ENCODE measurements at regions not wholly inside any gene's neighbourhood (a gene's known extent, or its start where the extent isn't known, plus 50 kb on each side); places are given as distances from the start of the nearest gene placed in this dataset.

DNA sequence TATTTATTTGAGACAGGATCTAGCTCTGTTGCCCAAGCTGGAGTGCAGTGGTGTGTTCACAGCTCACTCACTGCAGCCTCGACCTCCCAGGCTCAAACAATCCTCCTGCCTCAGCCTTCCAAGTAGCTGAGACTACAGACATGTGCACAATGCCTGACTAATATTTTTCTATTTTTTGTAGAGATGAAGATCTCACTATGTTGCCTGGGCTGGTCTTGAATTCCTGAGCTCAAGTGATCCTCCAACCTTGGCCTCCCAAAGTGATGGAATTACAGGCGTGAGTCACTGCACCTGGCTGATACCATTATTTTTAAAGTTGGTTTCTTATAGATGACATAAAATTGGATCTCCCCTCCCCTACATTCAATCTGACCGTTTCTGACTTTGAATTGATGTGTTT lies 139.5 kb upstream of the RGMA start:
- DNase-seq (ENCODE audit: low read depth in 3 of 3, low spot score in 2 of 3): no peak

DNA sequence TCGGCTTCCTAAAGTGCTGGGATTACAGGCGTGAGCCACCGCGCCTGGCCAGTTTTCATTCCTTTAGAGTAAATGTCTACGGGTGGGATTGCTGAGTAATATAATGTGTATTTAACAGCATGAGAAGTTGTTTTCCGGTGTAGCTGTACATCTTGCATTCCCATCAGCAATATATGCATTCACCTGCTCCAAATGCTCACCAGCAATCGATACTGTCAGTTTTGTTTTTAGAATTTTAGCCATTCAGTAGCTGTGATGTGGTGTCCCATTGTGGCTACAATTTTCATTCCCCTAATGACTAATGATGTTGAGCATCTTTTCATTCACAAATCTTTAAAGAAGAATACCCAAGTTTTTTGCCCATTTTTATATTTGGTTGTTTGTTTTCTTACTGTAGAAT lies 134.8 kb upstream of the RGMA start:
- DNase-seq (ENCODE audit: low read depth in 3 of 3, low spot score in 2 of 3): no peak

DNA sequence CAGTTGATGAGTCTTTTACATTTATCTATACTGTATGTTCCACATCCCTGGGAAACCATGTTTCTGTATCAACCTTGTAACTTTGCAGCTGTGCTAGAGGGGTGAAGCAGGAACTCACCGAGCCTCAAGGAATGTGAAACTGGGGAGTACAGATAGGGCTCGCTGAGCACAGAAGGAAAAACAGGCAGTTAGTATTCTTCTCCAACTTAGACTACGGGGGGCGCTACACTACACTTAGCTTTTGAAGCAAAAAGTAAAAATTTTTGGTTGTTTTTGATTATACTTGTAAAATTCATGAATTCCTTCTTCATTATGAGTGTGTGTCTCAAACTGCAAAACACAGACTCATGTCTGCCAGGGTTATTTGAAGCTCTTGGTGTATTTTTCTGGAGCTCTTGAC lies 132.7 kb upstream of the RGMA start:
- DNase-seq (ENCODE audit: low read depth in 3 of 3, low spot score in 2 of 3): no peak

DNA sequence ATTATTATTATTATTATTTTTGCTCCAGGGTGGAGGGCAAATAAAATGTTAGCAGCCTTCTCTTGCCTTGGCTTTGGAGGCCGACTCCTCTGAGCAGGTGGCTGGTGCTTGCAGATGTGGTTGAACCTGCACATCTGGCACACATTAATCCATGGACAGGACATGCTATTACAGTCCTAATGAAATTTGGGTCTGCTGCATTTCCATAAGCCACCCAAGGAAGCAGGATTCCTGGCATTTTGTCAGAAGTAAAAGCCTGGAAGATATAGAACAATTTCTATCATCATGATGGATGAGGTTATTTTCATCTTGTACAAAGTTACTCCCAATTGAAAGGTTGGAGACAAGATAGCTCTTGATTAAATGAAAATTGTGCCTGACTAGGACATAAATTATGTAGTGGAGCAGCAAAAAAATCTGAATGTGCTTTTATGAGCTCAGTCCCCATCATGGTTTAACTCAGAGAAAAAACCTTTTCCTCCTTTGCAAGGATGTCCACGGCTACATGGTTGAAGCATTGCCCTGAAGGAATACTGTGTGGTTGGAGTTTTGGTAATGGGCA lies 130.9 kb upstream of the RGMA start:
- DNase-seq (ENCODE audit: low read depth in 3 of 3, low spot score in 2 of 3): no peak

DNA sequence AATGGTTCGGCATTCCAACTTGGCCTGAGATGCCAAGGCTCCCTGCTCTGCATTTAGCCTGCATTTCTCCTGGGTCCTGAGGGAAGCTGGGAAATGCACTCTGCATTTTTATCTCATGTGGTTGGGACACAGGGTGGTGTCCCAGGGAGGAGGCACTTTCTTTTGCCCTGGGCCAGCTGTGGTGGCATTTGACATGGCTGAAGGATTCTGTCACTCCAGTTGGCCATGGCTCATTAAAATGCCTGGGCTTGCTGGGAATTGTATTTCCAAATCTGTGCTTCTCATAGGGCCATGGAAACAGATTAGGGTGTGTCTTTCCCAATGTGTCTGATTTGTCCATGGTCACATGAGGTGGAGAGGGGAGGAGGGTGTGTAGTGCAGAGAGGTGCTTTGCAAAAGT lies 128.3 kb upstream of the RGMA start:
- peak in 1 of 3 donors; percentile 8 for DNase-seq (ENCODE audit: low read depth in 3 of 3, low spot score in 2 of 3)

DNA sequence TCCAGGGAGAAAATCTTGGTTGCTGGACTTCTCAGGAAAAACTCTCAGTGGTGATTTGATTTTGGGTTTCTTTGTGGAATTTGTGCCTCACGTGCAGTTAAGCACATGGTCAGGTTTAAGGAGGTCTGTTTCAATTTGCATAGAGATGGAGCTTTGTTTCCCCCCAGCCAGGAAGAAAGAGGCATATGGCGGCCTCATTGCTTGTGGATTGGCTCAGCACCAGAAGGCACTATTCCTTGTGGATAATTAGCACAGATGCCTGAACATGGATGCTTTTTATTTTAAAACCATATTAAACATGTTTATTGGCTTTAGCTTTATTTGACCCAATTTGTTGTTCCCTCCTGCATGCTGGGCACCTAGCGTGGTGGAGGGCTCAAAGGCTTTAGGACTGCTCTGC lies 125.1 kb upstream of the RGMA start:
- no peak for DNase-seq (ENCODE audit: low read depth in 3 of 3, low spot score in 2 of 3)

DNA sequence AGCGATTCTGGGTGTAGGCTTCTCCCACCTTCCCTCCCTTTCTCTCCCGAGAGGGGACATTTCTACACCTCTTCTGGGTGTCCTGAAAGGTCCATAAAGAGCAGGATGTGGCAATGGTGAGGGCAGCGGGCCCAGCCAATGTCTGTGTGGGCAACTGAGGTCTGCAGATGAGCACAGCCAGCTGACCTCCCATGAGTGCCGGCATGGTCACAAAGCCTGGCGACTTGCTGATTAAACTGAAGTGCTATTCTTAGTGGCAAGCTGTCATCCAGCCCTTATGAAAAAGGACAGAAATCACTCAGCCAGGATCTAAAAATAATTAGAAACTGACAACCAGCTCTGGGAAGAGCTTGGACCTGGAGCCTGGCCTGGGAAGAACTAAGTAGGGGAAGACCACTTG lies 124.3 kb upstream of the RGMA start:
- no peak for DNase-seq (ENCODE audit: low read depth in 3 of 3, low spot score in 2 of 3)

DNA sequence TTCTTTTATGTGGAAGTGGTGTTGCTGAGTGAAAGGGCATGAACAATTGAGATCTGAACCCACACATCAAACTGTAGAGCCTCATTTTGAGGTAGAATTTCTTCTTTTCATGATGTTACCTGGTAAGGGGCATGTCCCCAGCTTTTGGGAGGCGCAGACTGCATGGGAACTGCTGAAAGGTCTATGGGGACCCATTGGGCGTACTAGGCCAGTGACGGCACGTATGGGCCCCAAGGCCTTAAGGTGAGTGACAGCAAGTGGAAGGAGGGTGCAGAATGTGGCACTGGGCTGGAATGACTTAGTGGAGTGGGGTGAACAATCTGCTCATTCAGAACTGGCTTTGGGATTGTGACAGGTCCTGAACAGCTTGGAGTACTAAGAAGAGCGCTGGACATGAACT lies 123.6 kb upstream of the RGMA start:
- DNase-seq (ENCODE audit: low read depth in 3 of 3, low spot score in 2 of 3): no peak

DNA sequence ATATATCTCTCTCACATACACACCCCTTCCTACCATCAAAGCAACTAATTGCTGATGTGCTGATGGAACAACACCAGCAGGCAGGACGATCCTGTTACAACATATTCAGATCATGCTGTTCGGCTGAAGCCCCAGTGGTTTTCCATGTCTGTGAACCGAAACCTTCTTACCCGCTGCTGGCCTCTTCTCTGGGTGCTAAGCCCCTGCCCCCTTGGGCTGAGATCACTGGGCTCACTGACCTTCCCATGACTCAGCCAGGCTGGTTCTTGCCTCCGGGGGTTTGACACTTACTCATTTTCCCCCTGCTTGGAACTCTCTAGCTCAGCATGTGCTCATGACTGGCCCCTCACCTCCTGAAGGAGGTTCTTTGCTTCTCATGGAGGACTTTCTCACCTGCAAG lies 122.0 kb upstream of the RGMA start:
- DNase-seq (ENCODE audit: low read depth in 3 of 3, low spot score in 2 of 3): no peak

DNA sequence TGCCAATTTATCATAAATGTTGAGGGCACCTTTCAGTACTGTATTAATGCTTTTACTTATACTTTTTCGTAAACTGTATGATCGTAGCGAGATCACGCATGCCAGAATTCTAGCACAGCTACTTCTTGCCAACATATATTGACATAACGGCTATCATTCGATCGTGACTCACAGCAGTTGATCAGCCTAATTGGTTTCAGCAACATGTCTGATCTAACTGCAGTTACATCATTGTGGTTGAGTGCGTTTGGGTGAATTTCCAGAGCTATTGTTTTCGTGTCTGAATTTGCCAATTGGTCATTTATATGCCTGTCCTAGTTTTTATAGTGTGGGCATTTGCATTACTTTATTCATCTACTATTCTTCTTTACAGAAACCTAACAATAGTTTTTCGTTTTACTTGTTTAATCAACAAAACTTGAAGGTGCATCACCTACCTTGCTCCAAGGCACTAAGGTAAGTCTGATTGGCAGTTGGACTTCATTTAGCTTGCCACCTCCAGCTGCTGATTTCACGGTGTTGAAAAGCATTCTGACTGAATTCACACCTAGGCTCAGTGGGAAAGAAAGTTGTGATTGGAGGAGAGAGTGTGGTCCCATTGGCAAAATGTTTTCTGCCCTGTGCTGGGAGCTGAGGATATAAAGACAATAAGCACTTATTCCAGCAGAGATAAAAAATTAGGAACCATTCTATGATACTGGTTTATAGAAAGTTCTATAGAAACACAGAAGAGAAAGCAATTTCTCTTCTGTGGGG lies 120.9 kb upstream of the RGMA start:
- no peak for DNase-seq (ENCODE audit: low read depth in 3 of 3, low spot score in 2 of 3)

DNA sequence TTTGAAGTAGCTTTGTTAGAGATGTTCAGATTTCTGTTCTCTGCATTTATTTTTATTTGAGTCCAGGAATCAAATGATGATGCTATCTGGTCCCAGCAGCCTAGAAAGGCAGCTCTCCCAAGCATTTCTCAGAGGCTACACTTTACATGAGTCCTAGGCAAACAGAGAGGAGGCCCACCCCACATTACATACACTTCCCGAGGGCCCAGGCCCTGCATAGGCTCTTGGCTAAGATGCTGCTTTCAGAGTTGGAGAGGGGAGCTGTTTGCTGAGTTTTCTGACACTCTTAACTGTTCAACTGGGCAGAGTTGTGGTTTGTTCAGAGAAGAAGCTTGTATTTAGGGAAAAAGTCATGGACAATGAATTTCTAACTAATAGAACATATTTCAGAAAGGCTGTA lies 117.9 kb upstream of the RGMA start:
- no peak for DNase-seq (ENCODE audit: low read depth in 3 of 3, low spot score in 2 of 3)

DNA sequence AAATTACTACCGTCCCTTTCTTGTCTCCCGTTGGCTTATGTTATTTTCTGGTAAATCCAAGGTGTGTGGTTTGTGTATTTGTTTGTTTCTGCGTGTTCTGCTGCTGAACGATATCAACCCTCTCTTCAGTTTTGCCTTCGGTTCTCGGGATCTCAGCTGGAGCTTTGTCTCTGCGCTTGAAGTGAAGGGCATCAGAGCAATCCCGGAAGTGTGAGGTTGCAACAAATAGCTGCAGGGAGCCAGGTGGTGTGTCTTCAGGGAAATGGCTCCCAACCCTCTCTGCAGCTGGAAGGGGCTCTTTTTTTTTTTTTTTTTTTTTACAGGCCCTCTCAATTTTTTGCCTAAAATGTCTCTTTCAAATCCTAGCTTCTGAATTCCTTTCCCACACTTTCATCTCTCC lies 116.4 kb upstream of the RGMA start:
- no peak for DNase-seq (ENCODE audit: low read depth in 3 of 3, low spot score in 2 of 3)

DNA sequence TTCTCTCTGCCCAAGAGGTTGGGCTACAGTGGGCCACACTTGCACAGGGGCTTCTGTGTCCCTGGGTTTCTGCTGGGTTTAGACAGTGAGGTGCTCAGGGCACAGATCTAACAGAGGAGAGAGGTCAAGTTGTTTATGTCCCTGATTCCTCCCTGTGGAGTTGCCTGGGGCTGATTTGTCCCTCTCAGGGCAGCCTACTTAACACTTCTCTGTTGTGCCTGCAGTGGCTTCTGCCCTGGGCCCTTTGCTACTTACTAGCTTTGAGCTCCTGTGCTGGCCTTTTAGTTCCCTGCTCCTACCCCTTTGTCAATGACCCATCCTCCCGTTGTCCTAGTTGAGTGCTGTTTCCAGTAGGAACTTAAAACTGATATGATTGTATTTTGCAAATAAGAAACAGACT lies 114.0 kb upstream of the RGMA start:
- no peak for DNase-seq (ENCODE audit: low read depth in 3 of 3, low spot score in 2 of 3)

DNA sequence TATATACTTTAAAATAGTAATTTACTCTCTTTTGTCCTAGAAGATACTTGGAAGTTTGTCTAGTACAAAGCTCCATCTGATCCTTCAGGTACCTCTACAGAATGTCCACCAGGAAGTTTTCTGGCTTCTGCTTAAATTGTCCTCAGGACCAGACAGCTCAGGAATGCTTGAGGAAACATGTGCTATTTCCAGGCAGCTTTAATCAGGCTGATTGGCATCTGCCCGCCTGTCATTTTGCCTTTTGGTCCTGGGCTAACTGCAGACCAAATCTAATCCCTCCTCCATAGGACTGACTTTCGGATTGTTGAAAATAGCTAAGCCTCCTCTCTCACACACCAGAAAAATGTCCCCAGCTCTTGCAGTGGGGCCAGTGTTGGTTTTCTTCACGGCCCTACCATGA lies 113.4 kb upstream of the RGMA start:
- DNase-seq (ENCODE audit: low read depth in 3 of 3, low spot score in 2 of 3): no peak

DNA sequence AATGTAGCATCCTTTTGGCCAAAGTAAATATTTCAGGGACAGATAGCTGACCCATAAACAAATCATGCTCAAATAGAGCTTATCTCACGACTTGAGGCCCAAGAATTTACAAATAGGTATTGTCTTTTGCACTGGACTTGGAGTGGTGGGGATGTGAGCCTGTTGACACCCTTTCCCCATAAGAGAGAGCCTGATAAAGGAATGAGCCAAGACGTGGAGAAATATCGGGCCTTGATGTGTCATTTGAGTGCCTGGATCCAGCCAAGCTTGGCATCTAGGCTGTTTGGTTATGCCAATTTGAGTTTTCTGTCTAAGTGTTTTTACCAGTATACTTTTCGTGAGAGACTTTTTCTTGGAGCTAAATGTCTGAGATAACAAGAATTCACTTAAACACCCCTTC lies 112.9 kb upstream of the RGMA start:
- DNase-seq (ENCODE audit: low read depth in 3 of 3, low spot score in 2 of 3): no peak

DNA sequence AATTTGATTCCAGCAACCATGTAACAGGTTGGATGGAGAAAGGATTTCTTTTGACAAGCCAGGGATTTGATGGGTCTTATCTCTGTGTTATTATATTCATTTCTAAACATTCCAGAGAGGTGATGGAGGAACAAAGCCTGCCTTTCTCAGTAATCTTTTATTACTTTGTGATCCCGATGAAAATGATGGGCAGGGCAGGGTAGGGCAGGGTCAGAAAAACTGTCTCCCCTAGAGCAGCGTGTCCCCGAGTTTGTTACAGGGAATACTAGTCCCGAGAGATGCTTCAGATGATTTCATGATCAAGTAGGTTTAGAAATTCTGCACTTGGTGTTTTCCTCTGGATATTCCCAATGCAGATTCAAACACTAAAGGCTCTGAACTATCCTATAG lies 111.8 kb upstream of the RGMA start:
- no peak for DNase-seq (ENCODE audit: low read depth in 3 of 3, low spot score in 2 of 3)

DNA sequence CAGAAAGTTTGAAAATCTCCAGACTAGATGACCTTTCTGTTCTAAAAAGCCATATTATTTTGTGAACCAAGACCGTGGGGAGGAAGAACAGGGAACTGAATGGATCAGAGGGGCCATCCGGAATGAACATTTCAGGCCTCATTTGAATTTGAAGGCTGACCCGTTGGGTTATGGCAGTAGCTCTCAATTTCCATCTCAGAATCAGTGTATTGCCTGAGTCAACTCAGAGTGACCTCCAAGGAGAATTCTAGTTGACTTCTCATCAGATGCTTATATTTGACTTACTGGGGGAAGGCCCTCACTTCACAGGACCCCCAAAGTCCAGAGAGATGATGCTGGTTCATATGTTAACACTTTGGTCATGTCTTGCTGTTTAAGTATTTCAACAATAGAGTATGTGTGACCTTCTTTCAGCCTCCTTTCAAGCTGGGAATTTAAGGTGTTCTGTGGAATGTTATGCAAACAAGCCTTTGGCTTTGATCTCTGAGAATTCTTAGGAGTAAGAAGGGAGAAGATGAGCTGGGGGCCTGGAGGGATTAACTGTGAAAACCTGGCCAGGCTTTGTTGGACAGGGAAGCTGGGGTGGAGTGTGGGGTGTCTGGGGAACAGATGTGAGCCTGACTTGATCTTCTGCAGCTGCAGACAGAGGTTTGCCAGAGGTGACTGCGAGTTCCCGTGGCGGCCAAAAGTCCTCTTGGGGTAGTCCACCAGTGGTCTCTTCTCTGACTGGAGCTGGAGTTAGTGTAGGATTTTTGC lies 111.2 kb upstream of the RGMA start:
- no peak for DNase-seq (ENCODE audit: low read depth in 3 of 3, low spot score in 2 of 3)

DNA sequence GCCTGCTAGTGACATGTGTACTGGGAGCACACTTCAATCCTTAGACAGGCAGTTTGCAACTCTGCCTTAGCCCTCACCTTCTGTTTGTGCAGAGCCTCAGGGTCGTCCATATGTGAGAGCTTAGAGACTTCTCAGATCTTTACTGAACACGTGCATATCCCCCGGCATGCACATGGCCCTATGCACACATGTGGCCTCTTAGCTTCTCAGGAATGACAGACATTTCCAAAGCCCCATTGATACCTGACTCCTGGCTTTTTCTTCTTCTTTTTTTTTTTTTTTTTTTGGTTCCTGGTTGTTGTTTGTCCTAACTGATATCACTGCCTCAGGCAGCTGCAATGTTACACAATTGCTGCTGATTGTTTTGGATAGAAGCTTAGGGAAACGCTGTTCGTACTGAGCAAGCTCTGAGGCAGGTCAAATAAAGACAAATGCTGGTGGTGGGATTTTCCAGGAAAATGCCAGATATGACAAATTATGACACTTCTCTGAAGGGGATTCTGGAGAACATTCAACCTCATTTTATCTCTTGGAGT lies 107.2 kb upstream of the RGMA start:
- no peak for DNase-seq (ENCODE audit: low read depth in 3 of 3, low spot score in 2 of 3)

DNA sequence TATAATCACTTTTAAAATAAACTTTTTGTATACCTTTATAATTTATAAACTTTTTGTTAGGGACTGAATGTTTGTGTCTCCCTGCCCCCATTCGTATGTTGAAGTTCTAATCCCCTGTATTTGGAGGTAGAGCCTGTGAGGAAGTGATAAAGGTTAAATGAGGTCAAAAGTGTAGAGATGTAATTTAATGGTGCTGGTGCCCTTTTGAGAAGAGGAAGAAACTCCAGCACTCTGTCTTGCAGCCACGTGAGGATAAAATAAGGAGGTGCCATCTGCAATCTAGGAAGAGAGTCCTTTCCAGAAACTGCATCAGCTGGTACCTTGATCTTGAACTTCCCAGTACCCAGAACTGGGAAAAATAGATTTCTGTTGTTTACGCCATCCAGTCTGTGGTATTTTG lies 106.1 kb upstream of the RGMA start:
- DNase-seq (ENCODE audit: low read depth in 3 of 3, low spot score in 2 of 3): no peak

DNA sequence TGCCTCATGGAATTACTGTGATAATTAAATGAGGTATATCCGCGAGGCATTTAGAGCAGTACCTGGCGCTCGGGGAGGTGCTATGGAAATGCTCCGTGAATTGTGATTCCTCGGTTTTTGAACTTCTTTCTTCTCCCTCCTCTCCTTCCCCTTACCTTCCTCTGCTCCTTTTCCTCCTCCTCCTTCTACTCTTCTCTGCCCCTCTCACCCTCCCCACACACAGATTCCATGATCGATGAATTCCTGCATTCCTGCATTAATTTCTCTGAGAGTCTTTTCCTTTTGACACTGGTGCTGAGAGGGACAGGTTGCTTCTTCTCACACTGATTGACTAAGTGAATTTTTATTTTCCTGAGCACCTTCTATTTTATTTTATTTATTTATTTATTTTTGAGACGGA lies 101.2 kb upstream of the RGMA start:
- DNase-seq (ENCODE audit: low read depth in 3 of 3, low spot score in 2 of 3): no peak

DNA sequence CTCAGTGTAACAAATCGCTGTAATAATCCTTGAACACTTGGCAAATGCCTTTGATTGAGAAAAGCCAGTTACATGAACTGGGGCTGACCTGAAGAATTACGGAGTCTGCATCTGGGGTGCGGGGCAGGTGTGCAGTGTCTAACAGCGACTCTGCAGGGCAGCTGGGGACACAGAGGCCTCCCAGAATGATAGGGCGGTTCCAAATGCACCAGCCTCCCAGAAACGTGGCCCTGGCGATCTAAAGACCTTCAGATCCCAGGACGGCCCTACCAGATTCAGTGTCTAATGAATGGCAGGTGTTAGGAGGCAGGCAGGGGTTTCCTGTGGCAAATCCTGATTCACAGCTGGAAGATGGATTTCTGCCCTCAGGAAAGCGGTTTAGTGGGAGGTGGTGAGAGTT lies 100.5 kb upstream of the RGMA start:
- DNase-seq (ENCODE audit: low read depth in 3 of 3, low spot score in 2 of 3): no peak

DNA sequence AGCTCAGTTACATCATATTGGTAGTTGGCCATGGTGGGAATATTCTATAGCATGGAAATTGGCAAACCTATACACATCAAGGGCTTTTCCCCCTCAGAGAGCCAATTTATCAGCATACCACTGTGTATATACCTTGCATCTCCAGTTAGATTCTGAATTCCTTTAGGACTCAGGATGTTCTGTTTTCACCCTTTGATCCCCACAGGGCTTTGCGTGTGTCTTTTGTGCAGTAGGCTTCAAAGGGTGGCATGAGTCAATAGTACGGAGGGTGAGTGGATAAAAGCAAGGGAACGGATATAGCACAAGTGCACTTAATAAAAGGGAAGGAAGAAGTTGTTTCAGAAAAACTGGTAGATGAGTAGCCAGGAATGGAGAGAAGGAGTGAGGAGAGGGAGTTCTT lies 99.2 kb upstream of the RGMA start:
- DNase-seq (ENCODE audit: low read depth in 3 of 3, low spot score in 2 of 3): no peak
